SH-SY5Y (cell line): ENCODE measurements at regions not wholly inside any gene's neighbourhood (a gene's known extent, or its start where the extent isn't known, plus 50 kb on each side); places are given as distances from the start of the nearest gene placed in this dataset.

Experiments
- GATA2 ChIP-seq: IDR thresholded peaks from 2 replicates; pipeline ENCODE4 v1.6.1; 2011; ENCODE audit warnings: mild to moderate bottlenecking, low read depth, low read length
- GATA3 ChIP-seq: IDR thresholded peaks from 2 replicates; pipeline ENCODE4 v1.6.1; 2011; ENCODE audit warnings: low read depth, mild to moderate bottlenecking, low read length, moderate library complexity

- TF ChIP-seq GATA2 (no peak), GATA3 (no peak)
Measured at GRCh38 chr4:26065833-26066232, 151.8 kb downstream of the SMIM20 start.
